Mammary epithelial cell (primary cell): ENCODE measurements at regions not wholly inside any gene's neighbourhood (a gene's known extent, or its start where the extent isn't known, plus 50 kb on each side); places are given as distances from the start of the nearest gene placed in this dataset.

Experiments used
- EZH2 ChIP-seq: IDR thresholded peaks from 2 replicates; pipeline ENCODE4 v1.6.1; 2012; ENCODE audit warnings: low read length, inconsistent platforms, borderline replicate concordance
- TF ChIP-seq, protein P1 (sequence below), 2 donors: IDR thresholded peaks in 1 of 2; conservative IDR thresholded peaks in 1 of 2; 2 replicates each; pipeline ENCODE4 v1.5.1; 2011 to 2012; ENCODE audit warnings: inconsistent platforms in 2 of 2, low read length in 2 of 2, mild to moderate bottlenecking in 2 of 2, control low read depth in 1 of 2, low read depth in 1 of 2; ENCODE audit not compliant: insufficient read depth in 1 of 2; ENCODE audit errors: extremely low read depth in 1 of 2

- TF ChIP-seq, protein P1, sequence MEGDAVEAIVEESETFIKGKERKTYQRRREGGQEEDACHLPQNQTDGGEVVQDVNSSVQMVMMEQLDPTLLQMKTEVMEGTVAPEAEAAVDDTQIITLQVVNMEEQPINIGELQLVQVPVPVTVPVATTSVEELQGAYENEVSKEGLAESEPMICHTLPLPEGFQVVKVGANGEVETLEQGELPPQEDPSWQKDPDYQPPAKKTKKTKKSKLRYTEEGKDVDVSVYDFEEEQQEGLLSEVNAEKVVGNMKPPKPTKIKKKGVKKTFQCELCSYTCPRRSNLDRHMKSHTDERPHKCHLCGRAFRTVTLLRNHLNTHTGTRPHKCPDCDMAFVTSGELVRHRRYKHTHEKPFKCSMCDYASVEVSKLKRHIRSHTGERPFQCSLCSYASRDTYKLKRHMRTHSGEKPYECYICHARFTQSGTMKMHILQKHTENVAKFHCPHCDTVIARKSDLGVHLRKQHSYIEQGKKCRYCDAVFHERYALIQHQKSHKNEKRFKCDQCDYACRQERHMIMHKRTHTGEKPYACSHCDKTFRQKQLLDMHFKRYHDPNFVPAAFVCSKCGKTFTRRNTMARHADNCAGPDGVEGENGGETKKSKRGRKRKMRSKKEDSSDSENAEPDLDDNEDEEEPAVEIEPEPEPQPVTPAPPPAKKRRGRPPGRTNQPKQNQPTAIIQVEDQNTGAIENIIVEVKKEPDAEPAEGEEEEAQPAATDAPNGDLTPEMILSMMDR (conservative IDR thresholded peaks at IDR 0.05 in 1 of 2, IDR thresholded peaks at IDR 0.05 in 1 of 2; ENCODE audit: extremely low read depth in 1 of 2, insufficient read depth in 1 of 2, low read depth in 1 of 2, low read length in 2 of 2) = no peak
- no peak for TF ChIP-seq EZH2
Observed at GRCh38 chr12:132410296-132410625, 79.7 kb upstream of the FBRSL1 start.
